Fibroblast of skin of right biceps (primary cell): ENCODE measurements at regions not wholly inside any gene's neighbourhood (a gene's known extent, or its start where the extent isn't known, plus 50 kb on each side); places are given as distances from the start of the nearest gene placed in this dataset.
A peak's percentile ranks its signal among the peaks of the same experiment; 100 is the strongest.
"Not testable (repeated sequence)": the region's sequence is repeated elsewhere in the genome, so short reads cannot be mapped to it uniquely, and the experiment has no call there.

Experiments
- DNase-seq: peaks from one replicate; pipeline ENCODE4 v3.0.0-alpha.2; 2013

- no peak for DNase-seq
These were observed 53.3 kb upstream of the KY start for GRCh38 chr3:134704133-134704532.

GRCh38 chr3:134704556-134704955 is 53.7 kb upstream of the KY start:
- no peak for DNase-seq

- peak; percentile 93 for DNase-seq
These were observed 57.2 kb upstream of the KY start for GRCh38 chr3:134707908-134708597.

GRCh38 chr3:134708671-134709070 is 57.8 kb upstream of the KY start:
- DNase-seq, result peak; percentile 86

- no peak for DNase-seq
These were observed 58.3 kb upstream of the KY start for GRCh38 chr3:134709076-134709475.

- peak; percentile 75 for DNase-seq
These were observed 58.9 kb upstream of the KY start for GRCh38 chr3:134709561-134710312.

- no peak for DNase-seq
These were observed 59.5 kb upstream of the KY start for GRCh38 chr3:134710313-134710680.

- peak; percentile 62 for DNase-seq
These were observed 60.5 kb upstream of the KY start for GRCh38 chr3:134711284-134711683.

GRCh38 chr3:134713671-134714070 is 62.8 kb upstream of the KY start:
- no peak for DNase-seq

- peak; percentile 65 for DNase-seq
These were observed 67.9 kb upstream of the KY start for GRCh38 chr3:134718726-134719125.

GRCh38 chr3:134721214-134721613 is 70.4 kb upstream of the KY start:
- DNase-seq, result no peak

GRCh38 chr3:134722969-134723368 is 72.1 kb upstream of the EPHB1 start:
- no peak for DNase-seq

GRCh38 chr3:134729649-134730048 is 65.4 kb upstream of the EPHB1 start:
- DNase-seq, result no peak

- DNase-seq, result no peak
These were observed 57.5 kb upstream of the EPHB1 start for GRCh38 chr3:134737516-134737915.

- not testable (repeated sequence) for DNase-seq
These were observed 55.0 kb upstream of the EPHB1 start for GRCh38 chr3:134740077-134740476.

- DNase-seq, result no peak
These were observed 52.9 kb upstream of the EPHB1 start for GRCh38 chr3:134742202-134742601.

- no peak for DNase-seq
These were observed 52.1 kb upstream of the EPHB1 start for GRCh38 chr3:134743006-134743405.
